ENCODE measurements at regions not wholly inside any gene's neighbourhood (a gene's known extent, or its start where the extent isn't known, plus 50 kb on each side); places are given as distances from the start of the nearest gene placed in this dataset.

DNA sequence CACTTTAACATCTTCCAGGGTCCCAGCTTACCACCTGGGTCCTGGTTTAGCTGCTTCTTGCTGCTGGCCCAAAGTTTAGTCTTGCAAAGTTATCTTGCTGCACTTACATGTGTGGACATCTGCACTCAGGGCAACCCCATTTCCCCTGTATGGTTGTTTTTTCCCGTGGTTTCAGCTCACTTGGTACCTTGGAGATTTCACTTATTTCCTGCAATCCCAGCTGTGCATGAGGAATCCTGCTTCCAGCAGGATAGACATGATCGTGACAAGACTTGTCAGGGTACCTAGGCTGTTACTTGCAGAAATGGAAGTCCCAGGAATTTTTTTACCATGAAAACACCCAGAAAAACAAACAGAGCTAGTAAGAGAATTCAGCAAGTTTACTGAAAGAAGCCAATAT is 95.9 kb upstream of the LEP start:
- TF ChIP-seq, protein P1, sequence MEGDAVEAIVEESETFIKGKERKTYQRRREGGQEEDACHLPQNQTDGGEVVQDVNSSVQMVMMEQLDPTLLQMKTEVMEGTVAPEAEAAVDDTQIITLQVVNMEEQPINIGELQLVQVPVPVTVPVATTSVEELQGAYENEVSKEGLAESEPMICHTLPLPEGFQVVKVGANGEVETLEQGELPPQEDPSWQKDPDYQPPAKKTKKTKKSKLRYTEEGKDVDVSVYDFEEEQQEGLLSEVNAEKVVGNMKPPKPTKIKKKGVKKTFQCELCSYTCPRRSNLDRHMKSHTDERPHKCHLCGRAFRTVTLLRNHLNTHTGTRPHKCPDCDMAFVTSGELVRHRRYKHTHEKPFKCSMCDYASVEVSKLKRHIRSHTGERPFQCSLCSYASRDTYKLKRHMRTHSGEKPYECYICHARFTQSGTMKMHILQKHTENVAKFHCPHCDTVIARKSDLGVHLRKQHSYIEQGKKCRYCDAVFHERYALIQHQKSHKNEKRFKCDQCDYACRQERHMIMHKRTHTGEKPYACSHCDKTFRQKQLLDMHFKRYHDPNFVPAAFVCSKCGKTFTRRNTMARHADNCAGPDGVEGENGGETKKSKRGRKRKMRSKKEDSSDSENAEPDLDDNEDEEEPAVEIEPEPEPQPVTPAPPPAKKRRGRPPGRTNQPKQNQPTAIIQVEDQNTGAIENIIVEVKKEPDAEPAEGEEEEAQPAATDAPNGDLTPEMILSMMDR (conservative IDR thresholded peaks at IDR 0.05; ENCODE audit: low read depth, low read length): no peak
- H3K4me3 ChIP-seq (ENCODE audit: low read depth, low read length): no peak overlapping the region
- DNase-seq (ENCODE audit: low read depth): no peak

DNA sequence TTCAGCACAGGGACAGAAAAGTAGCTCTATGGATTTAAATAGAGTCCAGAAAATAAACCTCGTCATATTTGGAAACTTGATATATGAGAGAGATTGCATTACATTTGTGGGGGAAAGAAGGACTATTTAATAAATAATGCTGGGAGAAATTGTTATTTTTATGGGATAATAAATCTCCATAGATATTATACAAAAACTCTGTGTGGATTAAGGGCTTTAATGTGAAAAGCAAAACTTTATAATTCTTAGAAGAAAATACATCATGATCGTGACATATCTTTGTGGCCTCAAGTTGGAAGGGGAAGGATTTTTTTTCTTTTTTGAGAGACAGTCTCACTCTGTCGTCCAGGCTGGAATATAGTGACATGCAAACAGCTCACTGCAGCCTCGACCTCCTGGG is 95.0 kb upstream of the LEP start:
- DNase-seq (ENCODE audit: low read depth): no peak
- no peak overlapping the region for H3K4me3 ChIP-seq (ENCODE audit: low read depth, low read length)
- TF ChIP-seq, protein P1 (conservative IDR thresholded peaks at IDR 0.05; ENCODE audit: low read depth, low read length): no peak

DNA sequence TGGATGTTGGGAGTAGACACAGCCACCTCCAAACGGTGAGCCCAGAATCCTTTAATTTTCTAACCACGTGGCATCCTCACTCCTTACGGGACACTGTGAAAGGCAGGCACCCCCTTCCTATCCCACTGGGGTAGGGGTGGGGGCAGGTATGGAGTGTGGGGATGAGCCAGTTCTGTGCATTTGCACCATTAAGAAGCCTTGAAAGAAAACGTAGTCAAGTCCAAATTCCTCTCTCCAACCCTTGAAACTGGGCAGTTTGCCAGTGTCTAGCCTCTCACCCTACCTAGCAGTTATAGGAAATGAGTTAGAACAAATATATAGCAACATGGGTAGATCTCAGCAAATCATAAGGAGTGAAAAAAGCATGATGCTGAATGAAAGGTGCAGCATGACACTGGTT is 92.4 kb upstream of the LEP start:
- no peak overlapping the region for H3K4me3 ChIP-seq (ENCODE audit: low read depth, low read length)
- TF ChIP-seq, protein P1 (conservative IDR thresholded peaks at IDR 0.05; ENCODE audit: low read depth, low read length): no peak
- peak; percentile 49 for DNase-seq (ENCODE audit: low read depth)

DNA sequence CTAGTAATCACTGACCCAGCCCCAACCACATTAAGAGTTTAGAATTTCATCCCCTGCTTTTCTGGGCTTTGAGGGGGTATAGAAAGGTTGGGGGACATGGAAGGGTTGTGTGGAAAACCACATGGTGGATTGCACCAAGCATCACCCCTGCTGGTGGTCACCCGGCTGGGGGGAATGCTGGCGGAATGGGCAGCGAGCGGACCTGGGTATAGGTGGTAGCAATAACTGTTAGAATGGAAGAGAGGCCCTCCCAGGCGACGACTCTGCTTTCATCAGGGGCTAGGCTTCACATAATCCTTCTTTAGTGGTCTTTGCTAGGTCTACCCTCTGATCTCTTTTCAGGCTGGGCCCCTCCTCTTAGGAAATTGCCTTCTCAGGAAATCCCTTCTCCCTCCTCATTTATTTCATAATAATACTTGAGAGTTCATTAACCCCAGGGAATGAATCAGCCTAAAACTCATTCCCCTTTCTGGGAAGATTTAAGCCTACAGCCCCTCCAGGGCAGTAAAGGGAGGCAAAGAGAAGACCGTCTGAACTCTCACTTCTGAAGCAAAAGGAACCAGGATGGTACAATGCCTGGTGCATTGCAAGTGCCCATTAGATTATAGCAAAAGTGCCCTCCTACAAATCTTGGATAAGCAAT is 90.7 kb upstream of the LEP start:
- TF ChIP-seq, protein P1 (conservative IDR thresholded peaks at IDR 0.05; ENCODE audit: low read depth, low read length): no peak
- no peak overlapping the region for H3K4me3 ChIP-seq (ENCODE audit: low read depth, low read length)
- DNase-seq (ENCODE audit: low read depth): no peak

DNA sequence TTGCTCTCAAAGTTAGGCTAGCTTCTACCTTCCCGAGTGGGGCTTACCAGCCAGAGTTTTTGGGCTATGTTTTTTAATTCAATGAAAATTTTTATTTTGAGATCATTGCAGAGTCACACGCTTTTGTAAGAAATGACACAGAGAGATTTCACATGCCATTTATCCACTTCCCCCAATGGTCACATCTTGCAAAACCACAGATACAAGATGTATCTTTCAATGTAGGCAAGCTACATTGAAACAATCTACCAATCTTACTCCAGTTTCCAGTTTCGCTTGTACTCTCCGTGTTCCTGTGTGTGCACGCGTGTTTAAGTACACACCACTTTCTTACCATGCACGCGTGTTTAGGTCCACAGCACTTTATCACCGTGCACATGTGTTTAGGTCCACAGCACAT is 89.4 kb upstream of the LEP start:
- DNase-seq (ENCODE audit: low read depth): no peak
- no peak overlapping the region for H3K4me3 ChIP-seq (ENCODE audit: low read depth, low read length)
- TF ChIP-seq, protein P1 (conservative IDR thresholded peaks at IDR 0.05; ENCODE audit: low read depth, low read length): no peak

DNA sequence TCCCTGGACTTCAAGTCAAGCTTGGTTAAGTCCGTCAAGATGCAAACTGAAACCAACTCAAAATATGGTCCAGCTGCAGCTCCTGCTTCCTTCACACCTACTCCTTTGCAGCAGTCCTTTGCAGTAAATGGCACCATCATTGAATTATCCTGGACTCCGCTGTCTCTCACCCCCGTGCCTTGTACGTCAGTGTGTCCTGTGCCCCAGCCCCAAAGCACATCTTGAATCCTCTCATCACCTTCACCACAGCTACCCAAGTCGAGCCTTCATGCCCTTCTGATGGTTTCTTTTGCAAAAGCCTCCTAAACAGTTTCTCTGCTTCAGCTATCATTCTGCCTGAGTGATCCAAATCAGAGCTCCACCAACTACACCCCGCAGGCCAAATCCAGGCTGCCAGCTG is 88.4 kb upstream of the LEP start:
- TF ChIP-seq, protein P1 (conservative IDR thresholded peaks at IDR 0.05; ENCODE audit: low read depth, low read length): no peak
- no peak overlapping the region for H3K4me3 ChIP-seq (ENCODE audit: low read depth, low read length)
- DNase-seq (ENCODE audit: low read depth): no peak

DNA sequence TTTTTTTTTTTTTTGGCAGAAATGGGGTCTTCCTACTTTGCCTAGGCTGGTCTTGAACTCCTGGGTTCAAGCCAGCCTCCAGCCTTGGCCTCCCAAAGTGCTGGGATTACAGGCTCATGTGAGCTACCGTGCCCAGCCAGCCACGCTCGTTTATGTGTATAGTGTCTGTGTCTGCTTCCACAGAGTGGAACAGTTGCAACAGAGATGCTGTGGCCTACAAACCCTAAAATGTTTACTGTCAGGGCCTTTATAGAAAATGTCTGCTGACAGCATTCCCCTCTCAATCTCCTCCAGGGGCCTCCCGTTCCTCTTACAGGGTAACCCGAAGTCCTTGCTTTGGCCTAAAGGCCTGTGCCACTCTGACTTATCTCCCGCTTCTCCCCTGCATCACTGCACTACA is 87.6 kb upstream of the LEP start:
- TF ChIP-seq, protein P1 (conservative IDR thresholded peaks at IDR 0.05; ENCODE audit: low read depth, low read length): no peak
- DNase-seq (ENCODE audit: low read depth): no peak
- H3K4me3 ChIP-seq (ENCODE audit: low read depth, low read length): no peak overlapping the region

Data from choroid plexus epithelial cell (primary cell).